Liver (tissue), 2 donors: ENCODE measurements at regions not wholly inside any gene's neighbourhood (a gene's known extent, or its start where the extent isn't known, plus 50 kb on each side); places are given as distances from the start of the nearest gene placed in this dataset.

ENCODE experiments used
- ATF3 ChIP-seq: IDR thresholded peaks from 2 replicates; pipeline ENCODE4 v1.6.1; 2016; ENCODE audit warnings: antibody characterized with exemption
- RAD21 ChIP-seq, 2 donors: IDR thresholded peaks; 2 replicates each; pipeline ENCODE4 v1.6.1; 2016; ENCODE audit warnings: antibody characterized with exemption in 2 of 2, mild to moderate bottlenecking in 2 of 2
- TAF1 ChIP-seq: conservative IDR thresholded peaks from 2 replicates; pipeline ENCODE4 v1.6.1; 2016; ENCODE audit warnings: antibody characterized with exemption, mild to moderate bottlenecking
- donor health status: healthy.

GRCh38 chr5:117877731-117878130 lies 1110.6 kb downstream of the DTWD2 start:
- TF ChIP-seq RAD21 (IDR thresholded peaks at IDR 0.05) = no peak
- no peak for TF ChIP-seq TAF1
- no peak for TF ChIP-seq ATF3
